Loucy (cell line): ENCODE measurements at regions not wholly inside any gene's neighbourhood (a gene's known extent, or its start where the extent isn't known, plus 50 kb on each side); places are given as distances from the start of the nearest gene placed in this dataset.

Experiments
- H2AFZ ChIP-seq: fragments of 200-600 bp; sonication (generic); 2 replicates; pipeline ENCODE4 v1.6.0; 2016; ENCODE audit warnings: antibody characterized with exemption, mild to moderate bottlenecking, low read length, moderate library complexity
- H3F3A ChIP-seq: fragments of 200-600 bp; 2 replicates; pipeline ENCODE4 v1.6.0; 2016; ENCODE audit warnings: antibody characterized with exemption, low read depth, mild to moderate bottlenecking
- H3K27me3 ChIP-seq: fragments of 200-600 bp; sonication (generic); 2 replicates; pipeline ENCODE4 v1.6.1; 2014; ENCODE audit warnings: low read length, mild to moderate bottlenecking; ENCODE audit not compliant: insufficient read depth, poor library complexity, severe bottlenecking
- H3K36me3 ChIP-seq: fragments of 200-600 bp; sonication (generic); 2 replicates; pipeline ENCODE4 v1.6.1; 2016; ENCODE audit warnings: low read length; ENCODE audit not compliant: insufficient read depth
- H3K4me1 ChIP-seq: fragments of 200-600 bp; sonication (generic); 2 replicates; pipeline ENCODE4 v1.5.1; 2014; ENCODE audit warnings: low read length, mild to moderate bottlenecking; ENCODE audit not compliant: insufficient read depth, poor library complexity, severe bottlenecking
- H3K4me2 ChIP-seq: fragments of 200-600 bp; sonication (generic); 2 replicates; pipeline ENCODE4 v1.6.0; 2014; ENCODE audit warnings: antibody characterized with exemption, low read length, low read depth, mild to moderate bottlenecking; ENCODE audit not compliant: poor library complexity, severe bottlenecking
- H3K4me3 ChIP-seq: fragments of 200-600 bp; sonication (generic); 2 replicates; pipeline ENCODE4 v1.5.1; 2014; ENCODE audit warnings: low read length, mild to moderate bottlenecking, mixed read lengths; ENCODE audit not compliant: poor library complexity, severe bottlenecking
- H3K79me2 ChIP-seq: fragments of 200-600 bp; sonication (generic); 2 replicates; pipeline ENCODE4 v1.6.1; 2014; ENCODE audit warnings: low read length; ENCODE audit not compliant: insufficient read depth
- H3K9ac ChIP-seq: fragments of 200-600 bp; sonication (generic); 2 replicates; pipeline ENCODE4 v1.6.0; 2014; ENCODE audit warnings: mild to moderate bottlenecking, low read depth, low read length, moderate library complexity; ENCODE audit not compliant: poor library complexity, severe bottlenecking
- H3K9me2 ChIP-seq: fragments of 200-600 bp; sonication (generic); replicated peaks from 2 replicates; pipeline ENCODE4 v1.6.1; 2016; ENCODE audit warnings: low read depth, low read length, mixed read lengths
- H3K9me3 ChIP-seq: fragments of 200-600 bp; sonication (generic); 2 replicates; pipeline ENCODE4 v1.6.1; 2014; ENCODE audit warnings: mild to moderate bottlenecking, antibody characterized with exemption, low read length, low read depth; ENCODE audit not compliant: insufficient read depth
- H4K20me1 ChIP-seq: fragments of 200-600 bp; sonication (generic); 2 replicates; pipeline ENCODE4 v1.6.0; 2014; ENCODE audit warnings: antibody characterized with exemption, low read length, mild to moderate bottlenecking; ENCODE audit not compliant: insufficient read depth, poor library complexity, severe bottlenecking
- CTCF ChIP-seq: fragments of 200-600 bp; sonication (generic); conservative IDR thresholded peaks from 2 replicates; pipeline ENCODE4 v1.5.1; 2014; ENCODE audit warnings: mild to moderate bottlenecking, antibody characterized with exemption, low read length
- EZH2phosphoT487 ChIP-seq: fragments of 200-600 bp; IDR thresholded peaks from 2 replicates; pipeline ENCODE4 v1.6.1; 2018; ENCODE audit warnings: antibody characterized with exemption, mild to moderate bottlenecking, moderate library complexity, borderline replicate concordance

GRCh38 chr5:20608567-20608966 lies 620.6 kb upstream of the CDH18 start:
- Histone ChIP-seq H2AFZ (no peak overlapping the region), H3F3A (no peaks in the 10 kb centered on the region), H3K4me1 (no peaks in the 10 kb centered on the region), H4K20me1 (no peaks in the 10 kb centered on the region), H3K27me3 (no peaks in the 10 kb centered on the region), H3K4me3 (no peak overlapping the region), H3K9ac (no peak overlapping the region), H3K9me2 (no peaks in the 10 kb centered on the region), H3K79me2 (no peaks in the 10 kb centered on the region), H3K4me2 (no peak overlapping the region), H3K36me3 (no peaks in the 10 kb centered on the region), H3K9me3 (no peaks in the 10 kb centered on the region)
- TF ChIP-seq EZH2phosphoT487, result no peak
- no peak for TF ChIP-seq CTCF

DNA sequence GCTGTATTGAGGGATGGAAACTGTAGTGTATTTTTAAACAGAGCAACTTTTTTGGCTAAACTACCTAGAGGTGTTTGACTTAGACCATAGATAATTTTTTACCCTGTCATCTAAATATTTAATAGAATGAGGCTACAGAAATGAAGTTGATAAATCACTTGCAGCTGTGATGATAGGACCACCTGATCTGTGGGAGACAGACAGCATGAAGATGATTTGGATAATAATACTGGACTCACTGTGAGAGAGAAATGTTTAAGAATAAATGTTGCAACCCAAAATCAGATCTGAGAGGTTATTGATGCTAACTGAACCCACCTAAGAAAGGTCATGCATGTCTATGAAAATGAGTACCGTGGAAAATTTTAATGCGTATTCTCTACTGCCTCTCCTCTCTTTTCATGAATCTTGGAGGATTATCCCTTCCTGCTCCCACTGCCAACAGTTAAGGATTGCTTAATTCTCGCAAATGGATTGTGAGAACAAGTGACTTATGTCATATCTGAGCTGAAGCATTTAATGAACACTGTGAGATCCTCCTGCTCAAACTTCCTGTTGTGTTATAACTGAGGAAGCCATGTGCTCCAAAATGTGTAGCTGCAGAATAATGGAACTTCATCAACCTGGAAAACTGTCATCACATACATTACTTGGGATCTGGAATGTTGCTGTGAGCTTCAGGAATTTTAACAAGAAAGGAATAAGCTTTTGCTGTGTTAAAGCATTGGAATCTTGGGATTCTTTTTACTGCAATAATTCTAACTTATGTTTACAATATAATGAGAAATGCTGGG lies 617.9 kb upstream of the CDH18 start:
- H3K9me3 ChIP-seq, result no peaks in the 10 kb centered on the region
- peak overlapping the region; percentile 0; the same call in 1 of the 2 replicates for H2AFZ ChIP-seq
- no peaks in the 10 kb centered on the region for H4K20me1 ChIP-seq
- TF ChIP-seq CTCF, result no peak
- TF ChIP-seq EZH2phosphoT487, result no peak
- H3K9ac ChIP-seq, result no peak overlapping the region
- no peak overlapping the region for H3K4me2 ChIP-seq
- H3K36me3 ChIP-seq, result no peaks in the 10 kb centered on the region
- no peaks in the 10 kb centered on the region for H3K9me2 ChIP-seq
- no peak overlapping the region for H3K4me3 ChIP-seq
- no peaks in the 10 kb centered on the region for H3F3A ChIP-seq
- H3K4me1 ChIP-seq, result no peaks in the 10 kb centered on the region
- H3K27me3 ChIP-seq, result no peaks in the 10 kb centered on the region
- no peaks in the 10 kb centered on the region for H3K79me2 ChIP-seq

- Histone ChIP-seq H3K79me2 (no peaks in the 10 kb centered on the region), H3K27me3 (no peaks in the 10 kb centered on the region)
- no peak for TF ChIP-seq CTCF
- TF ChIP-seq EZH2phosphoT487, result no peak
These were observed 617.0 kb upstream of the CDH18 start for GRCh38 chr5:20604992-20605391.

More at GRCh38 chr5:20604992-20605391, 617.0 kb upstream of the CDH18 start:
- Histone ChIP-seq H2AFZ (no peak overlapping the region), H3K4me1 (no peaks in the 10 kb centered on the region), H3K9me2 (no peaks in the 10 kb centered on the region), H3K36me3 (no peaks in the 10 kb centered on the region), H3K9me3 (no peaks in the 10 kb centered on the region), H3F3A (no peaks in the 10 kb centered on the region), H4K20me1 (no peaks in the 10 kb centered on the region), H3K4me3 (no peak overlapping the region), H3K4me2 (no peak overlapping the region), H3K9ac (no peak overlapping the region)
